GM11168 (cell line): ENCODE measurements at regions not wholly inside any gene's neighbourhood (a gene's known extent, or its start where the extent isn't known, plus 50 kb on each side); places are given as distances from the start of the nearest gene placed in this dataset.

Source experiments
- in situ Hi-C: fragments of 300-500 bp; cut with MboI; formaldehyde crosslinking; loops from one replicate; pipeline ENCODE4 v1.12.0; 2022; ENCODE audit warnings: low sequenced_read_pairs; ENCODE audit not compliant: unreplicated experiment

GRCh38 chr3:135895106-135895733, 70.3 kb upstream of the PPP2R3A start:
- in situ Hi-C loops = no loop called here

DNA sequence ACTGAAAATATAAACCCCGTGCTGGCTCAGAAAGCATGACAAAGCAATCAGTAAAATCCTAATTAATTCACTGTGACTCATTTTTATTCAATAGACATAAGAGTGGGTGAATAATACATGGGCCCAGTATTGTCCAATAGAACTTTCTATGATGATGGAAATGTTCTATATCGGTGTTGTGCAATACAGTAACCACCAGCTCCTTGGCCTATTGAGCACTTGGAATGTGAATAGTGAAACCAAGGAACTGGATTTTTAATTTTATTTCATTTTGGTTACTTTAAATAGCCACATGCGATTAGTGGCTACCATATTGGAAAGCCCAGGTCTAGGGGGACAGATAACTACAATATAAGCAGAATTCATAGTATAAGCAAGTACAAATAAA, 69.8 kb upstream of the PPP2R3A start:
- in situ Hi-C loops = no loop called here

GRCh38 chr3:135896613-135897012, 68.9 kb upstream of the PPP2R3A start:
- in situ Hi-C loops = no loop called here

DNA sequence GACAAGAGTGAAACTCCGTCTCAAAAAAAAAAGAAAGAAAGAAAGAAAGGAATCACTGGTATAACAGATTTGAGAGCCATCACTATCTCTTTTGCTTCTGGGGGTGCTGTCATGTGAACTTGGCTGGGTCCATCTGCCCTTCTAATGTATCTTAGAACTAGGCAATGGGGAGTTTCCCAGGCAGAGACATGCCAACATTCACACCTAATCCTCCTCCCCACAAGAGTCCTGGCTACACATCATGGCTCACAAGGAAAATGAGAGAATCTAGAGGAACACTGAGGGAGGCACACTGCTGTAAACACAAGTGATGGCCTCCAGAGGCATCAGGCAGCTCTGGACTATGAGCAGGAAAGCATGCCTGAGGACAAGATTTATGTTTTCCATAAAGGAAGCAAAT, 67.8 kb upstream of the PPP2R3A start:
- in situ Hi-C loops = no loop called here

- in situ Hi-C loops = no loop called here
These were observed 66.8 kb upstream of the PPP2R3A start for GRCh38 chr3:135898774-135899173.

DNA sequence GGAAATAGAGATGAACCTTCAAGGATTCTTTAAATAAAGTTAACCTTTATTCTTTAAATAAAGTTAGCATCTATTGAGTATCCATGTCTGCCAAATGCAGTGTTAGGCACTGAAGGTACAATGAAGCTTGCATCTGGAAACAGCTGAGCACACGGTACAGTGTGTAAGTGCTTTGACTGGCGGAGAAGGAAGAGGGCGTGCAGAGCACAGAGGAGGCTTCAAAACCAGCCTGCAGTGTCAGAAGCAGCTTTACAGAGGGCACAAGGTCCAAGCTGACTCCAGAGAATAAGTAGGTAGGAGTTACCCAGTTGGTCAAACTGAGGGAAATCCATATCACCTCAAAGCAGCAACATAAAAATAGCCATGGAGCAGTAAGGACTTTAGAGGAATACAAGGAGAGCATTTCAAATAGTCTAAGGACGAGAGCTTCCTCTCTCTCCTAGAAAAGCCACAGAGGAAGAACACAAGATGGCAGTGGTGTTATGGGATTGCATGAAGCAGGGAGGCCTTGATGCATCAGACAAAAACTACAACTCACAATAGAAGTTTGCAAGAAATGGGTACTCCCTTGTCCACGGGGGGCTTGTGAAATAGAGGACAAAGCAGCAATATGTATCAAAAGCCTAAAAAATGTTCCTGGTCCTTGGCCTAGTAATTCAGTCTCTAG, 60.3 kb upstream of the PPP2R3A start:
- in situ Hi-C loops = no loop called here

GRCh38 chr3:135907422-135908165, 57.9 kb upstream of the PPP2R3A start:
- in situ Hi-C loops = no loop called here

DNA sequence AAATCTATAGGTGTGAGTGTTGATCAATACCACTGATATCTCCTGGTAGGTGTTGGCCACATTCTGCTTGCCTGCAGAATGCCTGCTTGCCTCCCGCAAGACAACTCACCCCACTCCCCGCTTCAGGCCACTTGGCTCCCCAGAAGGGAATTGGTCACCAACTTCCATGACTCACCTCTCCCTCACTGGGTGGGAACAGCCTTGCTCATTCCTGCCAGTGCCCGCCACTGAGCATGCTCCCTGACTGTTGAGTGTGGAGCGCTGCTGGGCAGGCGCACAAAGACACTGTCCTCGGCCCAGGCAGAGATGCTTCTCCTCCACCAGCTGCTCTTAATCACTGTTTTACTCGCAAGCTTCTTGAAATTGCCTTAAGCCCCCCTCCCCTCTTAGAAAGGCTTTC, 57.3 kb upstream of the PPP2R3A start:
- in situ Hi-C loops = no loop called here

DNA sequence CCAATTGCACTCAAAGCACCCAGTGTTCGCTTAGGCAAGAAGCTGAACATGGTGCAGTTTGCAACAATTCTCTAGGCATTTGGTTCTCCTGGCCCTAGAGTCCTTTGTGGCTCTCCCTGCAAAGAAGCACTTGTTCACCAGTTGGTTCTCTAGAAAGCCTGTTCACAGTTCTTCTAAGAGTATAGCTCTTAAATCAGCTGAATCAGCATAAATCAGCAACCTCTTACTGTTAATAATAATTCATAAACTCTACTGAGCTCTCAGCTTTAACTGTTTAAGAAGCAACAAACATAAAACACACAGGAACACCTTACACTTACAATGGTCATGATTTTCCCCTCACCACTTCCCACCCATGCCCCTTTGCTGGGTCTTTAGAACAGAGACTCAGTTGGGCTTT, 56.8 kb upstream of the PPP2R3A start:
- in situ Hi-C loops = no loop called here

DNA sequence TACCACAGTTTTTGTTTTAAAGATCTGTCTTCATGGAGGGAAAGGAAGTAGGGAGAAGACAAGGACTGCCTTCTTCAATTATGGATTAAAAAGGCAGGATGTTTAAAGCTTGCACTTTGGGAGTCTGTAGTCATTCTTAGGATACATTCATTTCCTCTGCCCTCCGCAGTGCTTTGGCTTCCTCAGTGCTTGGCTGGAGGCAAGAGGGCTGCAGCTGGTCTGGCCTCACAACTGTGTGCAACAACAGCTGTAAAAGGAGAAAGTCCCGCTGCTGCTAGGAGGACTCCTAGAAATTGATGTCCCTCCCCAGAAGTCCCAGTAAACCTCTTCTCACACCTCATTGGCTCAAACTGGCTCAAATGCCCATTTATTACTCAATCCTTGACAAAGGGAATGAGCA, 54.4 kb upstream of the PPP2R3A start:
- in situ Hi-C loops = no loop called here

DNA sequence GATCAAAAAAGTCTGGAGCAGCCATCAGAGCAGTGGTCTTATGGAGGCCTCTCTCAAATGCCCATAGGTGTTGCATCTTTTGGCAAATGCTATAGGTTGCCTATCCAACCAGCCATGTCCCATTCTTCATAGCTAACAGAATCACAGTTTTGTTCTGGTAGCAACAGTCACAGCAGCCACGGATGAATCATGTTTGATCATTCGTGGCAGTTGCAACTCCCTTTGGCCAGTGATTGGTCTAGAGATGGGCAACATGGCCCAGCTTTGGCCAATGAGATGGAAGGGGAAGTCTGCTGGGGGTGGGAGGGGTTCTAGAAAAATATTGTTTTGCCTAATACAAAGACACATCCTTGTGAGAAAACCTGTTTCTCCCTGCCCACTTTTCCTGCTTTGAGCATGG, 50.3 kb upstream of the PPP2R3A start:
- in situ Hi-C loops = no loop called here
